ENCODE measurements at regions not wholly inside any gene's neighbourhood (a gene's known extent, or its start where the extent isn't known, plus 50 kb on each side); places are given as distances from the start of the nearest gene placed in this dataset.

- no peak for TF ChIP-seq CTCF (conservative IDR thresholded peaks at IDR 0.05)
- no peak for TF ChIP-seq ZFX (IDR thresholded peaks at IDR 0.05)
Measured at GRCh38 chr3:5437296-5437782, 249.8 kb downstream of the EDEM1 start.
